ENCODE measurements at regions not wholly inside any gene's neighbourhood (a gene's known extent, or its start where the extent isn't known, plus 50 kb on each side); places are given as distances from the start of the nearest gene placed in this dataset.
A peak's percentile ranks its signal among the peaks of the same experiment; 100 is the strongest.

GRCh38 chr5:58262226-58262625 lies 197.7 kb downstream of the PLK2 start:
- Histone ChIP-seq H3K4me3 (no peak overlapping the region), H3K9me3 (no peaks in the 10 kb centered on the region), H3K27me3 (replicated peaks in 1 of 7) (no peaks in the 10 kb centered on the region), H3K27ac (peak overlapping the region in 2 of 8 donors; percentile 31 to 34), H3K36me3 (no peaks in the 10 kb centered on the region), H3K4me1 (peaks cover 0 to 6% (median 0%) of the 10 kb centered on the region in 6 donors)
- intact Hi-C loops (cut with DNase I; ENCODE audit: low total_unique reads): no loop called here
- no peak for DNase-seq
- WGBS, 5 donors: 80 to 95% (median 92%) methylated on average over 1 of the region's 1 CpG
- TF ChIP-seq CTCF (IDR thresholded peaks at IDR 0.05 in 8 of 11, conservative IDR thresholded peaks at IDR 0.05 in 3 of 11): no peak
- no peak for TF ChIP-seq POLR2AphosphoS5 (IDR thresholded peaks at IDR 0.05)
- no peak for TF ChIP-seq POLR2A (IDR thresholded peaks at IDR 0.05)

GRCh38 chr5:58261605-58262004 lies 198.3 kb downstream of the PLK2 start:
- no peaks in the 10 kb centered on the region for H3K36me3 ChIP-seq
- H3K4me1 ChIP-seq: peaks cover 0 to 6% (median 0%) of the 10 kb centered on the region in 6 donors
- no peaks in the 10 kb centered on the region for H3K9me3 ChIP-seq
- no peak for TF ChIP-seq POLR2A (IDR thresholded peaks at IDR 0.05)
- no peak for TF ChIP-seq POLR2AphosphoS5 (IDR thresholded peaks at IDR 0.05)
- no peak for TF ChIP-seq CTCF (IDR thresholded peaks at IDR 0.05 in 8 of 11, conservative IDR thresholded peaks at IDR 0.05 in 3 of 11)
- H3K27me3 ChIP-seq (replicated peaks in 1 of 7): no peaks in the 10 kb centered on the region
- DNase-seq: no peak
- 43 to 81% (median 68%) methylated on average over 4 of the region's 4 CpGs for WGBS, 5 donors
- intact Hi-C loops (cut with DNase I; ENCODE audit: low total_unique reads): no loop called here
- H3K4me3 ChIP-seq: no peak overlapping the region
- H3K27ac ChIP-seq: peak overlapping the region in 7 of 8 donors; percentile 22 to 37 (median 31)

GRCh38 chr5:58260243-58260642 lies 199.6 kb downstream of the PLK2 start:
- no peaks in the 10 kb centered on the region for H3K27me3 ChIP-seq (replicated peaks in 1 of 7)
- H3K27ac ChIP-seq: peak overlapping the region in 4 of 8 donors; percentile 4 to 41 (median 24)
- intact Hi-C loops (cut with DNase I; ENCODE audit: low total_unique reads): no loop called here
- peaks cover 0 to 6% (median 0%) of the 10 kb centered on the region in 6 donors for H3K4me1 ChIP-seq
- DNase-seq: no peak
- no peaks in the 10 kb centered on the region for H3K9me3 ChIP-seq
- TF ChIP-seq CTCF (IDR thresholded peaks at IDR 0.05 in 8 of 11, conservative IDR thresholded peaks at IDR 0.05 in 3 of 11) (no peak), POLR2A (IDR thresholded peaks at IDR 0.05) (no peak), POLR2AphosphoS5 (IDR thresholded peaks at IDR 0.05) (no peak)
- H3K36me3 ChIP-seq: no peaks in the 10 kb centered on the region
- H3K4me3 ChIP-seq: no peak overlapping the region
- WGBS, 5 donors: 76 to 96% (median 85%) methylated on average over 2 of the region's 2 CpGs

GRCh38 chr5:58259685-58260152 lies 200.2 kb downstream of the PLK2 start:
- peaks cover 0 to 6% (median 0%) of the 10 kb centered on the region in 6 donors for H3K4me1 ChIP-seq
- peak overlapping the region in 4 of 8 donors; percentile 4 to 41 (median 24) for H3K27ac ChIP-seq
- intact Hi-C loops (cut with DNase I; ENCODE audit: low total_unique reads): no loop called here
- H3K36me3 ChIP-seq: no peaks in the 10 kb centered on the region
- TF ChIP-seq CTCF (IDR thresholded peaks at IDR 0.05 in 8 of 11, conservative IDR thresholded peaks at IDR 0.05 in 3 of 11) (no peak), POLR2AphosphoS5 (IDR thresholded peaks at IDR 0.05) (no peak), POLR2A (IDR thresholded peaks at IDR 0.05) (no peak)
- H3K4me3 ChIP-seq: no peak overlapping the region
- no peak for DNase-seq
- no peaks in the 10 kb centered on the region for H3K9me3 ChIP-seq
- no peaks in the 10 kb centered on the region for H3K27me3 ChIP-seq (replicated peaks in 1 of 7)
- 60 to 73% (median 66%) methylated on average over 6 of the region's 6 CpGs for WGBS, 5 donors

All from spleen (tissue), 11 donors.